IMR-90 (cell line): ENCODE measurements at regions not wholly inside any gene's neighbourhood (a gene's known extent, or its start where the extent isn't known, plus 50 kb on each side); places are given as distances from the start of the nearest gene placed in this dataset.

Experiments
- ATAC-seq: fragments of 200-7000 bp; cut with Tn5 transposase; 2 replicates; pipeline ENCODE4 v1.9.1; 2020; ENCODE audit warnings: low read depth, mild to moderate bottlenecking, moderate library complexity
- BruUV-seq: library from RNA; stranded (reverse); fragments of 400-500 nt; replicated peaks from 2 replicates; lab custom pipeline; 2021; lab: Mats Ljungman, UMichigan
- CTCF ChIA-PET: fragments of 300-600 bp; formaldehyde crosslinking; extraction: SDS; loops from one replicate; lab custom pipeline; 2021; ENCODE audit warnings: antibody characterized with exemption; lab: Yijun Ruan, JAX
- POLR2A ChIA-PET: fragments of 300-600 bp; sonication (Branson Sonifier 250); formaldehyde crosslinking; loops from one replicate; lab custom pipeline; 2022; ENCODE audit warnings: antibody characterized with exemption; ENCODE audit not compliant: unreplicated experiment; lab: Charles Lee
- DNase-seq: peaks from one replicate; pipeline ENCODE4 v3.0.0; 2013
- H2AFZ ChIP-seq: replicated peaks from 2 replicates; pipeline ENCODE3; 2013; ENCODE audit warnings: low read length, mild to moderate bottlenecking; ENCODE audit not compliant: poor library complexity
- H2AK5ac ChIP-seq: 2 replicates; pipeline ENCODE4 v1.6.1; 2013; ENCODE audit warnings: low read depth, low read length, inconsistent platforms
- H2AK9ac ChIP-seq: replicated peaks from 2 replicates; pipeline ENCODE3; 2013; ENCODE audit warnings: mild to moderate bottlenecking, low read depth, low read length, moderate library complexity; ENCODE audit not compliant: poor library complexity
- H2BK120ac ChIP-seq: 2 replicates; pipeline ENCODE4 v1.6.1; 2013; ENCODE audit warnings: low read depth, low read length, inconsistent platforms
- H2BK15ac ChIP-seq: 3 replicates; pipeline ENCODE4 v1.6.1; 2013; ENCODE audit warnings: low read depth, low read length, inconsistent platforms
- H2BK20ac ChIP-seq: 2 replicates; pipeline ENCODE4 v1.6.1; 2013; ENCODE audit warnings: low read depth, mild to moderate bottlenecking, inconsistent platforms, low read length, moderate library complexity
- H2BK5ac ChIP-seq: 2 replicates; pipeline ENCODE4 v1.6.1; 2013; ENCODE audit warnings: mild to moderate bottlenecking, low read depth, low read length, inconsistent platforms; ENCODE audit not compliant: poor library complexity, severe bottlenecking
- H3K14ac ChIP-seq: replicated peaks from 2 replicates; pipeline ENCODE4 v1.6.1; 2013; ENCODE audit warnings: low read depth, low read length, inconsistent platforms
- H3K18ac ChIP-seq: 2 replicates; pipeline ENCODE4 v1.6.1; 2013; ENCODE audit warnings: low read depth, low read length, control low read depth
- H3K23ac ChIP-seq: 2 replicates; pipeline ENCODE4 v1.6.1; 2013; ENCODE audit warnings: low read depth, low read length, inconsistent platforms
- H3K27ac ChIP-seq: 2 replicates; pipeline ENCODE4 v1.5.1; 2013; ENCODE audit warnings: mild to moderate bottlenecking, control low read depth, low read length; ENCODE audit not compliant: insufficient read depth
- H3K27me3 ChIP-seq: 2 replicates; pipeline ENCODE4 v1.6.1; 2013; ENCODE audit warnings: low read length; ENCODE audit not compliant: control insufficient read depth, insufficient read depth
- H3K36me3 ChIP-seq: 2 replicates; pipeline ENCODE4 v1.6.1; 2013; ENCODE audit warnings: low read length, mixed read lengths; ENCODE audit not compliant: control insufficient read depth, insufficient read depth
- H3K4ac ChIP-seq: 2 replicates; pipeline ENCODE4 v1.6.1; 2013; ENCODE audit warnings: low read depth, low read length, inconsistent platforms
- H3K4me1 ChIP-seq: 2 replicates; pipeline ENCODE4 v1.6.1; 2013; ENCODE audit warnings: low read length, mixed read lengths; ENCODE audit not compliant: control insufficient read depth, insufficient read depth
- H3K4me2 ChIP-seq: 2 replicates; pipeline ENCODE4 v1.6.1; 2013; ENCODE audit warnings: low read depth, mild to moderate bottlenecking, control low read depth, low read length, moderate library complexity
- H3K4me3 ChIP-seq: 2 replicates; pipeline ENCODE4 v1.5.1; 2013; ENCODE audit warnings: low read depth, mild to moderate bottlenecking, control low read depth, low read length, moderate library complexity; ENCODE audit not compliant: insufficient read depth
- H3K56ac ChIP-seq: 2 replicates; pipeline ENCODE4 v1.6.1; 2013; ENCODE audit warnings: low read length, inconsistent platforms; ENCODE audit not compliant: insufficient read depth; ENCODE audit errors: extremely low read depth
- H3K79me1 ChIP-seq, 2 experiments: 2 replicates each; pipeline ENCODE4 v1.6.1; 2013; ENCODE audit warnings: low read length in 2 of 2, inconsistent platforms in 1 of 2, low read depth in 1 of 2
- H3K9ac ChIP-seq: 2 replicates; pipeline ENCODE4 v1.6.1; 2013; ENCODE audit warnings: low read depth, low read length, control low read depth
- H3K9me1 ChIP-seq: 2 replicates; pipeline ENCODE4 v1.6.1; 2013; ENCODE audit warnings: low read length, inconsistent platforms; ENCODE audit not compliant: insufficient read depth
- H3K9me3 ChIP-seq: 2 replicates; pipeline ENCODE4 v1.6.1; 2013; ENCODE audit warnings: low read length; ENCODE audit not compliant: control insufficient read depth, insufficient read depth
- H4K20me1 ChIP-seq: 2 replicates; pipeline ENCODE4 v1.6.1; 2013; ENCODE audit warnings: low read length, inconsistent platforms; ENCODE audit not compliant: insufficient read depth
- H4K5ac ChIP-seq: 2 replicates; pipeline ENCODE4 v1.6.1; 2013; ENCODE audit warnings: mild to moderate bottlenecking, low read depth, low read length, control low read depth
- H4K8ac ChIP-seq, 2 experiments: 2 replicates each; pipeline ENCODE4 v1.6.1; 2013; ENCODE audit warnings: low read depth in 2 of 2, low read length in 2 of 2, control low read depth in 1 of 2, inconsistent platforms in 1 of 2
- H4K91ac ChIP-seq: 2 replicates; pipeline ENCODE4 v1.6.1; 2013; ENCODE audit warnings: low read depth, low read length, inconsistent platforms; ENCODE audit not compliant: insufficient read depth
- BHLHE40 ChIP-seq: fragments of 150-350 bp; IDR thresholded peaks from 2 replicates; pipeline ENCODE4 v1.6.1; 2016; ENCODE audit warnings: mild to moderate bottlenecking, low read depth, low read length
- CEBPB ChIP-seq: IDR thresholded peaks from 2 replicates; pipeline ENCODE4 v1.6.1; 2012; ENCODE audit warnings: low read depth, low read length, improper control_type of control experiment
- CHD1 ChIP-seq: IDR thresholded peaks from 2 replicates; pipeline ENCODE4 v1.6.1; 2012; ENCODE audit warnings: low read depth, low read length, improper control_type of control experiment
- CTCF ChIP-seq: conservative IDR thresholded peaks from 2 replicates; pipeline ENCODE4 v1.5.1; 2012; ENCODE audit warnings: mild to moderate bottlenecking, low read depth, low read length, improper control_type of control experiment
- ELK1 ChIP-seq: fragments of 150-350 bp; IDR thresholded peaks from 2 replicates; pipeline ENCODE4 v1.6.1; 2016; ENCODE audit warnings: low read depth, mild to moderate bottlenecking, low read length, moderate library complexity, borderline replicate concordance
- FOS ChIP-seq: fragments of 150-350 bp; IDR thresholded peaks from 2 replicates; pipeline ENCODE4 v1.6.1; 2016; ENCODE audit warnings: low read depth, low read length
- MAFK ChIP-seq: IDR thresholded peaks from 2 replicates; pipeline ENCODE4 v1.6.1; 2012; ENCODE audit warnings: low read depth, low read length, improper control_type of control experiment
- MAZ ChIP-seq: IDR thresholded peaks from 2 replicates; pipeline ENCODE4 v1.6.1; 2012; ENCODE audit warnings: low read depth, mild to moderate bottlenecking, low read length, improper control_type of control experiment, moderate library complexity, borderline replicate concordance
- MXI1 ChIP-seq: IDR thresholded peaks from 2 replicates; pipeline ENCODE4 v1.6.1; 2012; ENCODE audit warnings: low read depth, mild to moderate bottlenecking, low read length, moderate library complexity, borderline replicate concordance
- NFE2L2 ChIP-seq: fragments of 150-350 bp; IDR thresholded peaks from 2 replicates; pipeline ENCODE4 v1.6.1; 2016; ENCODE audit warnings: low read depth, mild to moderate bottlenecking, low read length
- POLR2A ChIP-seq: IDR thresholded peaks from 2 replicates; pipeline ENCODE4 v1.6.1; 2012; ENCODE audit warnings: mild to moderate bottlenecking, low read depth, low read length
- RAD21 ChIP-seq: IDR thresholded peaks from 2 replicates; pipeline ENCODE4 v1.6.1; 2012; ENCODE audit warnings: low read length, improper control_type of control experiment
- RCOR1 ChIP-seq: IDR thresholded peaks from 2 replicates; pipeline ENCODE4 v1.6.1; 2012; ENCODE audit warnings: mild to moderate bottlenecking, low read length, improper control_type of control experiment; ENCODE audit not compliant: insufficient replicate concordance
- RFX5 ChIP-seq: IDR thresholded peaks from 2 replicates; pipeline ENCODE4 v1.8.0; 2012; ENCODE audit warnings: low read depth, mild to moderate bottlenecking, low read length, moderate library complexity
- SMC3 ChIP-seq: fragments of 150-350 bp; IDR thresholded peaks from 2 replicates; pipeline ENCODE4 v1.6.1; 2016; ENCODE audit warnings: low read depth, mild to moderate bottlenecking, antibody characterized with exemption, low read length, moderate library complexity
- USF2 ChIP-seq: fragments of 150-350 bp; IDR thresholded peaks from 2 replicates; pipeline ENCODE4 v1.6.1; 2017; ENCODE audit warnings: mild to moderate bottlenecking, antibody characterized with exemption, low read length, low read depth
- WGBS, 2 experiments: methylation state at CpG; one replicate each; pipeline versions ENCODE4 v1.1.5 to v1.1.7; 2013; ENCODE audit warnings: missing lambda C conversion rate in 2 of 2; ENCODE audit not compliant: insufficient read length in 1 of 2; ENCODE audit errors: extremely low coverage in 2 of 2; 5-methylcytosine and 5-hydroxymethylcytosine counted together
- dilution Hi-C: fragments of 300-500 bp; cut with HindIII; formaldehyde crosslinking; loops from one replicate; pipeline ENCODE4 v1.14.3; 2018; ENCODE audit warnings: low sequenced_read_pairs; ENCODE audit not compliant: unreplicated experiment
- in situ Hi-C: fragments of 300-500 bp; cut with MboI; formaldehyde crosslinking; loops from 3 replicates; pipeline ENCODE4 v1.14.3; 2019; ENCODE audit warnings: low sequenced_read_pairs, inconsistent platforms, mixed read lengths
- intact Hi-C: fragments of 100-400 bp; cut with micrococcal nuclease; formaldehyde crosslinking; loops from 2 replicates; pipeline ENCODE4 v1.10.0; 2022

GRCh38 chr17:69620363-69620762 lies 205.9 kb downstream of the MAP2K6 start:
- no peak overlapping the region for H2BK15ac ChIP-seq
- no peak overlapping the region for H3K14ac ChIP-seq
- H2BK20ac ChIP-seq, result no peak overlapping the region
- no peak overlapping the region for H2BK5ac ChIP-seq
- no peak overlapping the region for H3K18ac ChIP-seq
- no peaks in the 10 kb centered on the region for H3K9me3 ChIP-seq
- dilution Hi-C loops (no loop called here), intact Hi-C loops (no loop called here), in situ Hi-C loops (no loop called here)
- H2AK5ac ChIP-seq, result no peak overlapping the region; the same call in 1 of the 2 replicates
- H3K79me1 ChIP-seq, result no peaks in the 10 kb centered on the region
- no peaks in the 10 kb centered on the region for H3K4me1 ChIP-seq
- no peak overlapping the region for H2AFZ ChIP-seq
- H4K5ac ChIP-seq, result no peak overlapping the region
- H4K8ac ChIP-seq, result no peak overlapping the region
- no peak overlapping the region for H3K9ac ChIP-seq
- H3K36me3 ChIP-seq, result no peaks in the 10 kb centered on the region
- H2BK120ac ChIP-seq, result no peak overlapping the region
- no peak overlapping the region for H3K4ac ChIP-seq
- no peaks in the 10 kb centered on the region for H3K27me3 ChIP-seq
- ChIA-PET POLR2A (no interaction called here), CTCF (no interaction called here)
- no peak overlapping the region for H3K56ac ChIP-seq
- DNase-seq (no peak), ATAC-seq (no peak)
- no peak overlapping the region for H3K4me2 ChIP-seq
- no peaks in the 10 kb centered on the region for H4K20me1 ChIP-seq
- H3K27ac ChIP-seq, result no peak overlapping the region
- H3K9me1 ChIP-seq, result no peaks in the 10 kb centered on the region
- H4K91ac ChIP-seq, result no peak overlapping the region
- WGBS, 2 experiments, result no CpG with 5 or more reads among the region's 1 CpG
- no TSS peak for BruUV-seq
- H3K23ac ChIP-seq, result no peak overlapping the region
- H2AK9ac ChIP-seq, result no peak overlapping the region
- no peak for TF ChIP-seq USF2
- TF ChIP-seq RAD21, result no peak
- no peak for TF ChIP-seq MAZ
- no peak for TF ChIP-seq MXI1
- TF ChIP-seq RCOR1, result no peak
- TF ChIP-seq BHLHE40, result no peak
- no peak for TF ChIP-seq MAFK
- no peak for TF ChIP-seq POLR2A
- no peak for TF ChIP-seq FOS
- no peak for TF ChIP-seq ELK1
- no peak for TF ChIP-seq CEBPB
- no peak for TF ChIP-seq SMC3
- TF ChIP-seq RFX5, result no peak
- TF ChIP-seq CHD1, result no peak
- no peak for TF ChIP-seq NFE2L2
- no peak for TF ChIP-seq CTCF
- H3K4me3 ChIP-seq, result no peak overlapping the region
